ENCODE measurements at regions not wholly inside any gene's neighbourhood (a gene's known extent, or its start where the extent isn't known, plus 50 kb on each side); places are given as distances from the start of the nearest gene placed in this dataset.
A peak's percentile ranks its signal among the peaks of the same experiment; 100 is the strongest.
"Not testable (repeated sequence)": the region's sequence is repeated elsewhere in the genome, so short reads cannot be mapped to it uniquely, and the experiment has no call there.

DNA sequence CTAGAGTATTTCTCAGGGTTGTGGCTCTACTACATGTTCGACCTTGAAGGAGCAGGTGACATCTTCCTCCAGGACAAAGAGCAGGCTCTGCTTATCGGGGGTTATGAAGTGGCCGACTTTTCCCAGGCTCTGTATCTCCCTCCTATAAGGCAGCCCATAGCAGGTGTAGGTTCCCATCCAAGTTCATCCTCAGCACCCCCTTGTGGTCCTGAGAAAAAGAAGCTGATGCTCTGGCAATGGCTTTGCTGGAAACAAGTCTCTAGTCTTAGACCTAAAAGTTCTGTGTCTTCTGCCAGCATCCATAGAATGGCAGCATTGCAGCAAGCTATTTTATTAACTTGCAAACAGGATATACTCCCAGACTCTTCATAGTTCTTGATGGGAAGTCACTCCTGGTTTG, 836.6 kb upstream of the PRKX start:
- Mint-ChIP-seq H3K4me3 (no peak overlapping the region), H3K9me3 (peaks cover 14% of the 10 kb centered on the region), H3K4me1 (peaks cover 3% of the 10 kb centered on the region; the same call in 2 of the 3 replicates), H3K36me3 (ENCODE audit: low read depth) (peaks cover 12% of the 10 kb centered on the region), H3K27ac (no peak overlapping the region), H3K27me3 (ENCODE audit: insufficient read depth, low read depth, poor library complexity) (no peaks in the 10 kb centered on the region)
- Histone ChIP-seq H3K79me2 (replicated peaks; ENCODE audit: insufficient read depth) (no peaks in the 10 kb centered on the region), H3K4me2 (no peak overlapping the region), H3K27me3 (ENCODE audit: insufficient read depth) (no peaks in the 10 kb centered on the region), H3K36me3 (ENCODE audit: insufficient read depth) (no peaks in the 10 kb centered on the region), H3K27ac (ENCODE audit: low read depth) (no peak overlapping the region), H3F3A (replicated peaks; ENCODE audit: low read depth) (no peaks in the 10 kb centered on the region), H3K4me1 (ENCODE audit: insufficient read depth) (no peaks in the 10 kb centered on the region), H2AFZ (no peak overlapping the region), H3K4me3 (no peak overlapping the region), H4K20me1 (replicated peaks; ENCODE audit: insufficient read depth) (no peaks in the 10 kb centered on the region), H3K9me2 (ENCODE audit: insufficient read depth) (no peaks in the 10 kb centered on the region)
- DNase-seq (ENCODE audit: low spot score) (peak; percentile 40), ATAC-seq (peak; percentile 44; the same call in 2 of the 3 replicates)
- TF ChIP-seq EZH2 (IDR thresholded peaks at IDR 0.05; ENCODE audit: low read depth, unreplicated experiment), result no peak
- TF ChIP-seq, protein P1, sequence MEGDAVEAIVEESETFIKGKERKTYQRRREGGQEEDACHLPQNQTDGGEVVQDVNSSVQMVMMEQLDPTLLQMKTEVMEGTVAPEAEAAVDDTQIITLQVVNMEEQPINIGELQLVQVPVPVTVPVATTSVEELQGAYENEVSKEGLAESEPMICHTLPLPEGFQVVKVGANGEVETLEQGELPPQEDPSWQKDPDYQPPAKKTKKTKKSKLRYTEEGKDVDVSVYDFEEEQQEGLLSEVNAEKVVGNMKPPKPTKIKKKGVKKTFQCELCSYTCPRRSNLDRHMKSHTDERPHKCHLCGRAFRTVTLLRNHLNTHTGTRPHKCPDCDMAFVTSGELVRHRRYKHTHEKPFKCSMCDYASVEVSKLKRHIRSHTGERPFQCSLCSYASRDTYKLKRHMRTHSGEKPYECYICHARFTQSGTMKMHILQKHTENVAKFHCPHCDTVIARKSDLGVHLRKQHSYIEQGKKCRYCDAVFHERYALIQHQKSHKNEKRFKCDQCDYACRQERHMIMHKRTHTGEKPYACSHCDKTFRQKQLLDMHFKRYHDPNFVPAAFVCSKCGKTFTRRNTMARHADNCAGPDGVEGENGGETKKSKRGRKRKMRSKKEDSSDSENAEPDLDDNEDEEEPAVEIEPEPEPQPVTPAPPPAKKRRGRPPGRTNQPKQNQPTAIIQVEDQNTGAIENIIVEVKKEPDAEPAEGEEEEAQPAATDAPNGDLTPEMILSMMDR (conservative IDR thresholded peaks at IDR 0.05; ENCODE audit: low read depth in 2 of 2), result peak; percentile 47 to 62

DNA sequence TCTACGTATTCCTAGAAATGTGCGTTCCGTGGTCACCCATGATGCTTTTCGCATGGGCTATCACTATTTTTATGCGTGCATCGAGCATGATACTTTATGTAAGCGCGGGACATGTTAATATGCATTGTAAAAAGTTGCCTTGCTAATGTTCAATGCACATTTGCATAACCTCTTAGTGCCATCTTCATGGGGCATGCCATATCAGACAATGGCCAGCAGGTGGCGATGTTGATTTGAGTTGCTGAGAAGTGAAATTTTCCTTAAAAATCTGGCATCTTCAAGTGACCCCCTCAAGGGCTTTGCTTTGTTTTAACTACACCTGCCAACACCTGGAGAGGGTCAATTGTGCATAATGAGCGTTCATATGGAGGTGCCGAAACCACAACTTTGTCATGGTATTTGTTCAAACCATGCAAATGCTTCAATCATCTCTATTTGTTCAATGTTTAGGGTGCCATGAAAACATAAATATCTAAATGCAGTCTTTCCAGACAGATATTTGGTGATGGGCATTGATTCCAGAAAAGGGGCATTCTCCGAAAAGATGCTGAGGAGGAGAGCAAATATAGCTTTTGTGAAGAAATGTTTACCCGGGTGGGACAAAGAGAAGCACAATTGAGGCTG, 833.9 kb upstream of the PRKX start:
- Mint-ChIP-seq H3K4me1 (peaks cover 3% of the 10 kb centered on the region; the same call in 2 of the 3 replicates), H3K27ac (no peak overlapping the region), H3K4me3 (no peak overlapping the region), H3K27me3 (ENCODE audit: insufficient read depth, low read depth, poor library complexity) (no peaks in the 10 kb centered on the region), H3K9me3 (peaks cover 27% of the 10 kb centered on the region), H3K36me3 (ENCODE audit: low read depth) (peaks cover 28% of the 10 kb centered on the region)
- Histone ChIP-seq H3K4me3 (no peak overlapping the region), H3K36me3 (ENCODE audit: insufficient read depth) (no peaks in the 10 kb centered on the region), H3K27me3 (ENCODE audit: insufficient read depth) (no peaks in the 10 kb centered on the region), H3K79me2 (replicated peaks; ENCODE audit: insufficient read depth) (no peaks in the 10 kb centered on the region), H3K9me2 (ENCODE audit: insufficient read depth) (no peaks in the 10 kb centered on the region), H3K4me1 (ENCODE audit: insufficient read depth) (no peaks in the 10 kb centered on the region), H3K4me2 (no peak overlapping the region), H2AFZ (no peak overlapping the region), H3K27ac (ENCODE audit: low read depth) (no peak overlapping the region), H4K20me1 (replicated peaks; ENCODE audit: insufficient read depth) (no peaks in the 10 kb centered on the region), H3F3A (replicated peaks; ENCODE audit: low read depth) (no peaks in the 10 kb centered on the region)
- TF ChIP-seq CREB1 (CRISPR knock-in tag; IDR thresholded peaks at IDR 0.05; ENCODE audit: low read depth) (no peak), ZNF331 (CRISPR knock-in tag; IDR thresholded peaks at IDR 0.05; ENCODE audit: low read depth) (no peak)
- TF ChIP-seq, protein P1 (conservative IDR thresholded peaks at IDR 0.05; ENCODE audit: low read depth in 2 of 2), result peak; percentile 71 to 75
- TF ChIP-seq, protein P2, sequence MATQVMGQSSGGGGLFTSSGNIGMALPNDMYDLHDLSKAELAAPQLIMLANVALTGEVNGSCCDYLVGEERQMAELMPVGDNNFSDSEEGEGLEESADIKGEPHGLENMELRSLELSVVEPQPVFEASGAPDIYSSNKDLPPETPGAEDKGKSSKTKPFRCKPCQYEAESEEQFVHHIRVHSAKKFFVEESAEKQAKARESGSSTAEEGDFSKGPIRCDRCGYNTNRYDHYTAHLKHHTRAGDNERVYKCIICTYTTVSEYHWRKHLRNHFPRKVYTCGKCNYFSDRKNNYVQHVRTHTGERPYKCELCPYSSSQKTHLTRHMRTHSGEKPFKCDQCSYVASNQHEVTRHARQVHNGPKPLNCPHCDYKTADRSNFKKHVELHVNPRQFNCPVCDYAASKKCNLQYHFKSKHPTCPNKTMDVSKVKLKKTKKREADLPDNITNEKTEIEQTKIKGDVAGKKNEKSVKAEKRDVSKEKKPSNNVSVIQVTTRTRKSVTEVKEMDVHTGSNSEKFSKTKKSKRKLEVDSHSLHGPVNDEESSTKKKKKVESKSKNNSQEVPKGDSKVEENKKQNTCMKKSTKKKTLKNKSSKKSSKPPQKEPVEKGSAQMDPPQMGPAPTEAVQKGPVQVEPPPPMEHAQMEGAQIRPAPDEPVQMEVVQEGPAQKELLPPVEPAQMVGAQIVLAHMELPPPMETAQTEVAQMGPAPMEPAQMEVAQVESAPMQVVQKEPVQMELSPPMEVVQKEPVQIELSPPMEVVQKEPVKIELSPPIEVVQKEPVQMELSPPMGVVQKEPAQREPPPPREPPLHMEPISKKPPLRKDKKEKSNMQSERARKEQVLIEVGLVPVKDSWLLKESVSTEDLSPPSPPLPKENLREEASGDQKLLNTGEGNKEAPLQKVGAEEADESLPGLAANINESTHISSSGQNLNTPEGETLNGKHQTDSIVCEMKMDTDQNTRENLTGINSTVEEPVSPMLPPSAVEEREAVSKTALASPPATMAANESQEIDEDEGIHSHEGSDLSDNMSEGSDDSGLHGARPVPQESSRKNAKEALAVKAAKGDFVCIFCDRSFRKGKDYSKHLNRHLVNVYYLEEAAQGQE (IDR thresholded peaks at IDR 0.05; ENCODE audit: unreplicated experiment), result no peak
- no peak for ATAC-seq
- peak; percentile 47 for DNase-seq (ENCODE audit: low spot score)

DNA sequence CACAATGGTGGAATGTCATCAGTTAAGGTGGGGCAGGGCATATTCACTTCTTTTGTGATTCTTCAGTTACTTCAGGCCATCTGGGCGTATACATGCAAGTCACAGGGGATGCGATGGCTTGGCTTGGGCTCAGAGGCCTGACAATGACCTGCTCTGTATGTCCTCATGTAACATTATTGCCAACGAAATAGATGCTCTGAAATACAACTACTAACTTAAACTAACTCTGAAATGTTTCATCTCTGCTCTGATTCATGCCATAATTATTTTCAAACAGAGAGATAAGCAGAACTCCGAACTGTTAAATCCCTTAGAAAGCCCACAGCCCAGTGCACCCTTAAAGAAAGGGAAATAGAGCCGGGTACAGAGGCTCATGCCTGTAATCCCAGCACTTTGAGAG, 832.7 kb upstream of the PRKX start:
- not testable (repeated sequence) for H3K27me3 Mint-ChIP-seq (ENCODE audit: insufficient read depth, low read depth, poor library complexity); ATAC-seq

More for the DNA sequence above, 832.7 kb upstream of the PRKX start:
- H3F3A ChIP-seq (replicated peaks; ENCODE audit: low read depth); H3K4me1 ChIP-seq (ENCODE audit: insufficient read depth); H3K36me3 ChIP-seq (ENCODE audit: insufficient read depth); H2AFZ ChIP-seq; H3K27me3 ChIP-seq (ENCODE audit: insufficient read depth); H3K79me2 ChIP-seq (replicated peaks; ENCODE audit: insufficient read depth); H3K4me3 ChIP-seq; DNase-seq (ENCODE audit: low spot score); H4K20me1 ChIP-seq (replicated peaks; ENCODE audit: insufficient read depth); H3K9me2 ChIP-seq (ENCODE audit: insufficient read depth); H3K27ac Mint-ChIP-seq; H3K4me3 Mint-ChIP-seq; H3K4me2 ChIP-seq; H3K27ac ChIP-seq (ENCODE audit: low read depth); H3K4me1 Mint-ChIP-seq: not testable (repeated sequence)
- Mint-ChIP-seq H3K9me3 (peaks cover 27% of the 10 kb centered on the region), H3K36me3 (ENCODE audit: low read depth) (peaks cover 28% of the 10 kb centered on the region)
